ENCODE measurements at regions not wholly inside any gene's neighbourhood (a gene's known extent, or its start where the extent isn't known, plus 50 kb on each side); places are given as distances from the start of the nearest gene placed in this dataset.

GRCh38 chr12:19970116-19970515 lies 398.2 kb upstream of the PDE3A start:
- H2AFZ ChIP-seq (ENCODE audit: insufficient read depth, low read depth, low read length, poor library complexity, severe bottlenecking) = no peak overlapping the region
- no peaks in the 10 kb centered on the region for H3K36me3 ChIP-seq (replicated peaks in 1 of 2; ENCODE audit: control insufficient read depth in 1 of 2, insufficient read depth in 2 of 2, low read length in 2 of 2)
- H3K9me3 ChIP-seq (replicated peaks in 1 of 2; ENCODE audit: control insufficient read depth in 1 of 2, insufficient read depth in 1 of 2, low read length in 2 of 2) = no peaks in the 10 kb centered on the region
- intact Hi-C loops (cut with micrococcal nuclease) = no loop called here
- H3K27ac Mint-ChIP-seq = no peak overlapping the region
- no peak for DNase-seq
- H3K4me2 ChIP-seq (replicated peaks; ENCODE audit: extremely low read depth, low read length, poor library complexity, severe bottlenecking) = no peak overlapping the region
- H3K27ac ChIP-seq (ENCODE audit: low read depth in 1 of 2, low read length in 2 of 2) = no peak overlapping the region
- H3K4me1 ChIP-seq (ENCODE audit: control insufficient read depth in 1 of 2, insufficient read depth in 2 of 2, low read length in 2 of 2) = no peaks in the 10 kb centered on the region
- H3K27me3 ChIP-seq (ENCODE audit: control insufficient read depth in 2 of 2, insufficient read depth in 2 of 2, low read length in 2 of 2) = no peaks in the 10 kb centered on the region
- TF ChIP-seq, protein P1, sequence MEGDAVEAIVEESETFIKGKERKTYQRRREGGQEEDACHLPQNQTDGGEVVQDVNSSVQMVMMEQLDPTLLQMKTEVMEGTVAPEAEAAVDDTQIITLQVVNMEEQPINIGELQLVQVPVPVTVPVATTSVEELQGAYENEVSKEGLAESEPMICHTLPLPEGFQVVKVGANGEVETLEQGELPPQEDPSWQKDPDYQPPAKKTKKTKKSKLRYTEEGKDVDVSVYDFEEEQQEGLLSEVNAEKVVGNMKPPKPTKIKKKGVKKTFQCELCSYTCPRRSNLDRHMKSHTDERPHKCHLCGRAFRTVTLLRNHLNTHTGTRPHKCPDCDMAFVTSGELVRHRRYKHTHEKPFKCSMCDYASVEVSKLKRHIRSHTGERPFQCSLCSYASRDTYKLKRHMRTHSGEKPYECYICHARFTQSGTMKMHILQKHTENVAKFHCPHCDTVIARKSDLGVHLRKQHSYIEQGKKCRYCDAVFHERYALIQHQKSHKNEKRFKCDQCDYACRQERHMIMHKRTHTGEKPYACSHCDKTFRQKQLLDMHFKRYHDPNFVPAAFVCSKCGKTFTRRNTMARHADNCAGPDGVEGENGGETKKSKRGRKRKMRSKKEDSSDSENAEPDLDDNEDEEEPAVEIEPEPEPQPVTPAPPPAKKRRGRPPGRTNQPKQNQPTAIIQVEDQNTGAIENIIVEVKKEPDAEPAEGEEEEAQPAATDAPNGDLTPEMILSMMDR (IDR thresholded peaks at IDR 0.05) = no peak
- H3K4me3 Mint-ChIP-seq = no peak overlapping the region
- 100% methylated on average over 1 of the region's 2 CpGs for WGBS (ENCODE audit: insufficient coverage)
- H3K79me2 ChIP-seq (ENCODE audit: insufficient read depth, low read length) = no peaks in the 10 kb centered on the region
- peaks cover 0 to 4% (median 0%) of the 10 kb centered on the region in 7 donors for H3K9me3 Mint-ChIP-seq
- no peaks in the 10 kb centered on the region for H3K36me3 Mint-ChIP-seq
- H4K20me1 ChIP-seq (ENCODE audit: insufficient read depth, low read length) = no peaks in the 10 kb centered on the region
- no peaks in the 10 kb centered on the region for H3K27me3 Mint-ChIP-seq (ENCODE audit: low read depth in 3 of 3)
- H3K4me1 Mint-ChIP-seq = peaks cover 12% of the 10 kb centered on the region
- H3K9ac ChIP-seq (ENCODE audit: insufficient read depth, low read length, poor library complexity, severe bottlenecking) = no peak overlapping the region
- no peak overlapping the region for H3K4me3 ChIP-seq (replicated peaks in 1 of 3; ENCODE audit: low read depth in 2 of 3, low read length in 3 of 3)

GRCh38 chr12:19970821-19971220 lies 397.5 kb upstream of the PDE3A start:
- Histone ChIP-seq H3K4me2 (replicated peaks; ENCODE audit: extremely low read depth, low read length, poor library complexity, severe bottlenecking) (no peak overlapping the region), H4K20me1 (ENCODE audit: insufficient read depth, low read length) (no peaks in the 10 kb centered on the region), H3K27me3 (ENCODE audit: control insufficient read depth in 2 of 2, insufficient read depth in 2 of 2, low read length in 2 of 2) (no peaks in the 10 kb centered on the region), H3K36me3 (replicated peaks in 1 of 2; ENCODE audit: control insufficient read depth in 1 of 2, insufficient read depth in 2 of 2, low read length in 2 of 2) (no peaks in the 10 kb centered on the region), H2AFZ (ENCODE audit: insufficient read depth, low read depth, low read length, poor library complexity, severe bottlenecking) (no peak overlapping the region), H3K4me1 (ENCODE audit: control insufficient read depth in 1 of 2, insufficient read depth in 2 of 2, low read length in 2 of 2) (no peaks in the 10 kb centered on the region), H3K79me2 (ENCODE audit: insufficient read depth, low read length) (no peaks in the 10 kb centered on the region), H3K27ac (ENCODE audit: low read depth in 1 of 2, low read length in 2 of 2) (no peak overlapping the region), H3K9ac (ENCODE audit: insufficient read depth, low read length, poor library complexity, severe bottlenecking) (no peak overlapping the region), H3K9me3 (replicated peaks in 1 of 2; ENCODE audit: control insufficient read depth in 1 of 2, insufficient read depth in 1 of 2, low read length in 2 of 2) (no peaks in the 10 kb centered on the region), H3K4me3 (replicated peaks in 1 of 3; ENCODE audit: low read depth in 2 of 3, low read length in 3 of 3) (no peak overlapping the region)
- peaks cover 12% of the 10 kb centered on the region for H3K4me1 Mint-ChIP-seq
- no peaks in the 10 kb centered on the region for H3K36me3 Mint-ChIP-seq
- TF ChIP-seq, protein P1 (IDR thresholded peaks at IDR 0.05) = no peak
- H3K27me3 Mint-ChIP-seq (ENCODE audit: low read depth in 3 of 3) = no peaks in the 10 kb centered on the region
- DNase-seq = no peak
- WGBS (ENCODE audit: insufficient coverage) = no CpG with 5 or more reads among the region's 1 CpG
- no peak overlapping the region for H3K27ac Mint-ChIP-seq
- peaks cover 0 to 7% (median 0%) of the 10 kb centered on the region in 7 donors for H3K9me3 Mint-ChIP-seq
- intact Hi-C loops (cut with micrococcal nuclease) = no loop called here
- no peak overlapping the region for H3K4me3 Mint-ChIP-seq
